ENCODE measurements at regions not wholly inside any gene's neighbourhood (a gene's known extent, or its start where the extent isn't known, plus 50 kb on each side); places are given as distances from the start of the nearest gene placed in this dataset.
"Not testable (repeated sequence)": the region's sequence is repeated elsewhere in the genome, so short reads cannot be mapped to it uniquely, and the experiment has no call there.

GRCh38 chr4:55028196-55028595 lies 97.2 kb downstream of the KDR start:
- DNase-seq = no peak

DNA sequence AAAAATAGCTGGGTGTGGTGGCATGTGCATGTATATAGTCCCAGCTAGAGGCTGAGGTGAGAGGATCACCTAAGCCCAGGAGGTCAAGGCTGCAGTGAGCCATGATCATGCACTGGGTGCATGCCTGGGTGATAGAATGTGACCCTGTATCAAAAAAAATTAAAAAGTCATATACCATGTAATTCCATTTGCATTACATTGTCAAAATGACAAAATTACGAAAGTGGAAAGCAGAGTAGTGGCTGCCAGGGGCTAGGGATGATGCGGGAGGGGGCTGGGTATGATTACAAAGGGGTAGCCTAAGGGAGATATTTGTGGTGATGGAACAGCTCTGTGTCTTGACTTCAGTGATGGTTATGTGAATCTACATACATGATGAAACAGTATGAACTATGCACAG lies 97.8 kb downstream of the KDR start:
- DNase-seq = no peak

- DNase-seq = not testable (repeated sequence)
These were observed 99.9 kb downstream of the KDR start for GRCh38 chr4:55025456-55025855.

GRCh38 chr4:55023030-55023429 lies 102.4 kb downstream of the KDR start:
- no peak for DNase-seq

DNA sequence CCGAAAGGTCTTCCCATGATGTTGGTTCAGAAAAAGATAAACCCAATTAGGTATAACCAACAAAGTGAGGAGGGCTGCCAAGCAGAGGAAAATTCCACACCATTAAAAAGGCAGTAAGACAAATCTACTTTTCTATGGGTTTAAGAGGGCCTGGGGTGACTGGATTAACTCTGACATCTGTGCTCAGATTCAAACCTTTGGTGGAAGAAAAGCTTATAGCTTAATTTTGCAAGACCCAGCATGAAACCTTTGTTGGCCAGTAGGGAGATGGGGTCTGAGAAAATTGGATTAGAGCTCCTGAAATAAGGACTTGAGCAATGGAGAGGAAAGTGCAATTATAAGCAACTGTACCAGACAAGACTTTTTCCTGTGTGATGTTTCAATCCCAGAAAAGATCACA lies 104.2 kb downstream of the KDR start:
- no peak for DNase-seq

GRCh38 chr4:55020131-55020530 lies 105.3 kb downstream of the KDR start:
- no peak for DNase-seq

DNA sequence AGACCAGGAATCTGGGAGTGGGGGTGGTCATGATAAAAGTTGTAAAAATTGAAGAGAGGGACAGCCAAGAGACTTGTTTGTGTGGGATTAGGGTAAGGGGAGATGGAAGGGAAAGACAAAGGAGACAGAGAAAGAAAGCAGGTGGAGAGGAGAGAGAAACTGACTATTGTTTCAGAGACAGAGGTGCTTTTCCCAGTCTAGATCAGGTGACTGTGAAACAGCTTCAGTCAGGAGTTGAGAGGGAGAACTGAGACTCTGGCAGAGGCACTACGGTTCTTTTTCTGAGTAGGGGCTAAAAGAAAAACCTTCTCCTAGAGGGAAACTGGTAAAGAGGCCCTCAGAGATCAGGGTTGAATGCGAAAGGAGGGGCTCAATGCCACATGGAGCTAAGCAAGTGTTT lies 106.4 kb downstream of the KDR start:
- DNase-seq = no peak

GRCh38 chr4:55018521-55018920 lies 106.9 kb downstream of the KDR start:
- DNase-seq = peak; percentile 25

DNA sequence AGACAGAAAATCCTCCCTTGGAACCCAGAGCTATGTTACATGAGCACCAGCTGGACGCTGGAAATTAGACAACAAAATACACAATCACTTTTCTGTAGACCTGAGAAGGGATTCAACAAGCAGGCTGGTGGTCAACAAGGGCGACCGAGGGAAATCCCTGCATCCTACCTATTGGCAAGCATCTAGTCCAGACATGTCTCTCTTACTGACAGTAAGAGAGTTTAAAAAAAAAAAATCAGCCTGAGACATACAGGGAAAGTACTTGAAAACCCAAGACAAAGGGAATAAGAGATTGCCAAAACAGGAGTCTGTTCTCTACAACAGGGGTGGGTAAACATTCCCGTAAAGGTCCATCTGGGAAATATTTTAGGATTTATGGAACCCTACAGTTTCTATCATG lies 108.0 kb downstream of the KDR start:
- DNase-seq = no peak

- DNase-seq = no peak
These were observed 109.3 kb downstream of the KDR start for GRCh38 chr4:55016131-55016530.

GRCh38 chr4:55014876-55015275 lies 110.5 kb downstream of the KDR start:
- DNase-seq = no peak

DNA sequence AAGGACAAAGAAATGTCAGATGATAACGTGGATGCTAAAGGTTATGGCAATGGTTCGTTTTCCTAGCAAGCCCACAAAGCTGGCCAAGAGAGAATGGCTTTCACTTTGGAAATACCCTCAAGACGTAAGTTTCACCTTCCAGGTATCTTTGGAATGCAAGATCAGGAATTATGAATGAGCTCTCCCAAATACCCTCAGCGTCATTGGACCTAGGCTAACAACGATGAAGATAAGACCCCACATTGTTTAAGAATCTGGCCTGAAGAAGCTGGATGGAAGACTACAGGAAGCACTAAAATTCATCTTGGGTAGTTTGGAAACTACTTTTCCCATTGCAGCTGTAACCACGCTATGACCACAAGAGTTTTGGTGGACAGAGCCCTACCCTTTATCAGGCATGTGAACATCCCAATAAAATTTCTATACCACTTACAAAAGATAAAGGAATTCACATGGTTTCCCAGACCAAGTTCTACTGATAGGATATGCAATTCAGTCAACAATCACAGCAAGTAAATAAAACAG lies 111.9 kb downstream of the KDR start:
- no peak for DNase-seq

DNA sequence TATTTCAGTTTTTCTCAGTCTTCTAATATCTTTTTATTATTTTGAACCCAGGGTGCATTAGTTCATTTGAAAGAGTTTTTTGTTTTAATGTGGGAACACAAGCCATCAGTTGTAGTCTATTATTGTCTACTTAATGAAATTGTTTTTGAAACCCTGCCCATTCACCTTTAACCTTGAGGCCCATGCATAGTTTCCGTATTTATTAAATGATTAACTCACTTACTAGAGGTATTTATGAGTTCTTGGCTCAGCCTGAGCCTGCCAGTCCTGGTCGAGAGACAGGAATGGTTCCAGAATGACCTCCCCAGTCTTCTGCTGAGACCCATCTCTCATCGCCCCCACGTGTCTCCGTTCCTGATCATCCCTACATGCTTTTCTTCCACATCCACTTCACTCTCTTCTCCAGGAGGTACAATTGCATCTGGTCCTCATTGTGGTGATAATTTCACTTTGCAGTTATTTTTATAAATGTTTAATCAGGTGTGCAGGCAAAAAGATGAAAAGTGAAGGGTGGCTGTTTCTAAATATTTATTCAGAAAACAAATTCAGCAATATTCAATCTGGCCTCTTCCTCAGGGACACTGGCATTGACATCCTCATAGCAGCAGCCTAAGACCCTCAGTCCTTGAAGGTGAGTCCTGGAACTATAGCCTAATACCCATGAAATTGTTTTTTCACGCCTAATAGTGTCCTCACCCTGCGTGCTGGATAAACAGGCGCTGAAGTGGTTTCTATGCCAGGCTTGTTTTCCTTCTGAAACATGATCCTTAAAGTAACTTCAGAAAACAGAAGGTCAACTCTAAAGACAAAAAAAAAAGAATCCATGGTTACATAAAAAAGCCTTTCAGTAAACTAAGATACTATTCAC lies 112.8 kb downstream of the KDR start:
- no peak for DNase-seq

DNA sequence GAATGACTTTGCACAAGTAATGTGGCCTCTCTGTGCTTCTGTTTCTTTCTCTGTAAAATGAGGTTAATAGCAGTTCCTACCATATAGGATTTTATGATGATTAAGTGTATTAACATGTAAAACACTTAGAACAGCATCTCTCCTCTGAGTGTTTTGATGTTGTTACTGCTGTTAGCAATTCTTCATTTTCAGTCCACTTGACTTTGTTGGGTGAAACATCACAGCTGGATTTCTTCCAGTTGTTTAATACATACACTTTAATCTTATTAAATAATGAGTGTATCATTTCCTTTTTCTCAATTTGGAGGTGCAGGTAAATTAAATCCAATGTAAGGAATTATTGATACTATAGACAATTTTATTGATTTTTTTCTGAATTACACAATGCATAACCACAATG lies 113.6 kb downstream of the KDR start:
- no peak for DNase-seq

DNA sequence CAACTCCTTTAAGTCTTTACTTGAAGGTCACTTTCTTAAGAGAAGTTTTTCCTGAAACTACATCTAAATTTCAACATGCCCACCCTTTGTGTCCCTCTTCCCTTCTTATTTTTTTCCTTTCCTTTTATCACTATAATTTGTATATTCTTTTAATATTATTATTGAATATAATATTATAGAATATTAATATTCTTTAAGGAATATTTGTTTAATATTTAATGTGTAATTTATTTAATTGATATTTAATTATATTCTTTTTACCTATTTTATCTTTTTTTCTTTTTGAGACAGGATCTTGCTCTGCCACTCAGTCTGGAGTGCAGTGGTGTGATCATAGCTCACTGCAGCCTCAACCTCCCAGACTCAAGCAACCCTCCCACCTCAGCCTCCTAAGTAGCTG lies 114.8 kb downstream of the KDR start:
- DNase-seq = no peak

GRCh38 chr4:55008166-55009056 lies 117.0 kb downstream of the KDR start:
- DNase-seq = no peak

DNA sequence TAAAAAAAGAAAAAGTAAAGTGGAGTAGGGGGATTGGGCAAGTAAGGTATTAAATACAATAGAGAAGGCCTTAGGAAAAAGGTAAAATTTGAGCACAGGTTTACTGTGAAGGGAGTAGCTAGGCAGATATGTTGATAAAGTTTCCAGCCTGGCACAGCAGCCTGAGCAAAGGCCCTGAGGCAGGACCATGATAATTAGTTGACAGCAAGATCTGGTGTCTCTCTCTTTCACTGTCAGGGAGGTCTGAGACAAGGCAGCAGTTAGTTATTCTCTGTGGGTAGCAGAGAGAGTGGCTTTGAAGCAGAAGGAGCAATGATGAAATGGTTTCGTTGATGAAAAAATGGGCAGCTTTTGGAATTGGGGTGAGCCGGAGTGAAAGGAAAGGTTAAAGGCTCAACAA lies 119.5 kb downstream of the KDR start:
- no peak for DNase-seq

DNA sequence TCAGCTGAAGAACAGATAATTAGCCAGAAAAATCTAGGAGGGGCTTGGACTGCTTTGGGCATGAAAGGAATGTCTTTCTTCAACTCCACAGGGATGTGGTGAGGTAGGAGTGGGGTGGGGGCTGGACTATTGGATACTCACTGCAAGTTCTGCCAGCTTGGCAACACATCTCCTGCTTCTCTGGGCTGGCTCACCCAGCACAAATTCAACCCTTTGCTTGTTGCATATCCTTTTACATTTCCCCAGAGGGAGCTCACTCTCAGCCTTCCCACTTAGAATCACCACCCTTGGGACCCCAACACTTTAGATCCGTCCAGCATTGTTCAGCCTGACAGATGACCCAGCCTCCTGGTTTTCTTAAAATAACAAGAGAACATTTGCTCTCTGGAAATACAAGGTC lies 120.6 kb downstream of the KDR start:
- no peak for DNase-seq

- no peak for DNase-seq
These were observed 123.0 kb downstream of the KDR start for GRCh38 chr4:55002431-55002830.

DNA sequence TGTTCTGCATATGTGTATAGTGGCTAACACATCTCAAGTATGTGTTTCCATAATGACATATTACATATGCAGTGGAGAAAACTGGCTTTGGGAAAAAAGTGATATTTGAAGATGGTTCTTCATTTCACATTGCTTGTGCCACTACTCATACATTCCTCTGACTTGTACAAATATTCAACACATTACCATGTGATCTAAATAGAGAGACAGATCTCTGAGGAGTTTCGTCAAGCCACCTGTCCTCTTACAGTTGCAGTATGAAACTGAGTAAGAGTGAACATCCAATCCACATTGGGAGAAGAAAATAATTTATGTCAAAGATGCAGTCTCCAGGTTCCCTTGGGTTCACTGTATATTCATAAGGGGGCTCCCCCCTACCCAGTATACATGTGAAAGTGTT lies 123.9 kb downstream of the KDR start:
- no peak for DNase-seq

DNA sequence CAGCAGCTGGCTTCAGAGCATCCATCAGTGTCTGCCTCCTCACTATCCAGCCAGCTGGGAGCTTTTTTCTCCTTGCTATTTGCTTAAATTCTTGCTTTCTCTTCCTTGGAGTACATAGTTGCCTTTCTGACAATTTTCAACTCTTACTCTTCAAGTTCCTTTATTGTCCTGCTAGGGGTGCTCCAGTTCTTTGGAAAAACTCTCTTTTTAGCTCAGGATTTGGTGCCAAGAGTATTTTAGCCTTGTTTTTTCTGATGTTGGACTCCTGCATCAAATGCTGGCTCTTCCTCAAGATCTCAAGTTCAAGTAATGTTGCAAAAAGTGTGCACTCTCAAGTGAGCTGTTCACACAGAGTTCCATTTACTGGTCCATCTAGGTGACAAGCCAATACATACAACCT lies 126.4 kb downstream of the KDR start:
- peak; percentile 4 for DNase-seq

DNA sequence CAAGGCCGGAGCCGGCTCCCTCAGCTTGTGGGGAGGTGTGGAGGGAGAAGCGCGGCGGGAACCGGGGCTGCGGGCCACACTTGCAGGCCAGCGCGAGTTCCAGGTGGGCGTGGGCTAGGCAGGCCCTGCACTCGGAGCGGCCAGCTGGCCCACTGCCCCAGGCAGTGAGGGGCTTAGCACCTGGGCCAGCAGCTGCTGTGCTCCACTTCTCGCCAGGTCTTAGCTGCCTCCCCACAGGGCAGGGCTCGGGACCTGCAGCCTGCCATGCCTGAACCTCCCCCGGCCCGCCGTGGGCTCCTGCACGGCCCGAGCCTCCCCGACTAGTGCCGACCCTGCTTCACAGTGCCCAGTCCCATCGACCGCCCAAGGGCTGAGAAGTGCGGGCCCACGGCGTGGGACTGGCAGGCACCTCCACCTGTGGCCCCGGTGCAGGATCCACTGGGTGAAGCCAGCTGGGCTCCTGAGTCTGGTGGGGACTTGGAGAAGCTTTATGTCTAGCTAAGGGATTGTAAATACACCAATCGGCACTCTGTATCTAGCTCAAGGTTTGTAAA lies 131.8 kb downstream of the KDR start:
- DNase-seq = not testable (repeated sequence)

DNA sequence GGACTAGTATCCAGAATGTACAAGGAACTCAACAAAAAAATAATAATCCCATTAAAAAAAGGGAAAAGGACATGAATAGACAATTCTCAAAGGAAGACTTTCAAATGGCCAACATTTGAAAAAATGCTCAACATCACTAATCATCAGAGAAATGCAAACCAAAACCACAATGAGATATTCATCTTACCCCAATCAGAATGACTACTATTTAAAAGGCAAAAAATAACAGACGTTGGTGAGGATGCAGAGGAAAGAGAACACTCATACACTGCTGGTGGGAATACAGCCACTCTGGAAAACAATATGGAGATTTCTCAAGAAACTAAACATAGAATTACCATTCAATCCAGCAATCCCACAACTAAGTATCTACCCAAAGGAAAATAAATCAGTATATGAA lies 133.1 kb downstream of the KDR start:
- DNase-seq = no peak

GRCh38 chr4:54988655-54989054 lies 136.7 kb downstream of the KDR start:
- no peak for DNase-seq
